Sciatic nerve (tissue), 2 donors: ENCODE measurements at regions not wholly inside any gene's neighbourhood (a gene's known extent, or its start where the extent isn't known, plus 50 kb on each side); places are given as distances from the start of the nearest gene placed in this dataset.
"Not testable (repeated sequence)": the region's sequence is repeated elsewhere in the genome, so short reads cannot be mapped to it uniquely, and the experiment has no call there.

Experiments
- ATAC-seq: fragments of 200-7000 bp; cut with Tn5 transposase; one replicate; pipeline ENCODE4 v1.9.1; 2020; ENCODE audit warnings: mild to moderate bottlenecking, moderate library complexity
- DNase-seq: peaks from one replicate; pipeline ENCODE4 v3.0.0-alpha.2; 2020; ENCODE audit warnings: low spot score
- intact Hi-C: fragments of 100-400 bp; cut with DNase I; formaldehyde crosslinking; loops from one replicate; pipeline ENCODE4 v1.14.2; 2022
- donor health status: DM: no; HTN: no; CAD: no.
- donor health status: DM: no; HTN: no; CAD: no.

GRCh38 chr7:81842361-81842760, 72.5 kb upstream of the HGF start:
- DNase-seq (no peak), ATAC-seq (no peak)
- intact Hi-C loops, result no loop called here

GRCh38 chr7:81839708-81840369, 70.0 kb upstream of the HGF start:
- DNase-seq (no peak), ATAC-seq (no peak)
- intact Hi-C loops, result no loop called here

GRCh38 chr7:81833401-81833800, 63.6 kb upstream of the HGF start:
- ATAC-seq (no peak), DNase-seq (no peak)
- intact Hi-C loops, result no loop called here

GRCh38 chr7:81831883-81832282, 62.0 kb upstream of the HGF start:
- intact Hi-C loops, result no loop called here
- no peak for ATAC-seq
- no peak for DNase-seq

- ATAC-seq, intact Hi-C loops, DNase-seq: not testable (repeated sequence)
Observed at GRCh38 chr7:81829511-81829910, 59.7 kb upstream of the HGF start.

- DNase-seq (no peak), ATAC-seq (no peak)
- intact Hi-C loops, result no loop called here
Observed at GRCh38 chr7:81822811-81823210, 53.0 kb upstream of the HGF start.

- intact Hi-C loops, result no loop called here
- no peak for ATAC-seq
- DNase-seq, result no peak
Observed at GRCh38 chr7:81819861-81820260, 50.0 kb upstream of the HGF start.
